ENCODE measurements at regions not wholly inside any gene's neighbourhood (a gene's known extent, or its start where the extent isn't known, plus 50 kb on each side); places are given as distances from the start of the nearest gene placed in this dataset.

DNA sequence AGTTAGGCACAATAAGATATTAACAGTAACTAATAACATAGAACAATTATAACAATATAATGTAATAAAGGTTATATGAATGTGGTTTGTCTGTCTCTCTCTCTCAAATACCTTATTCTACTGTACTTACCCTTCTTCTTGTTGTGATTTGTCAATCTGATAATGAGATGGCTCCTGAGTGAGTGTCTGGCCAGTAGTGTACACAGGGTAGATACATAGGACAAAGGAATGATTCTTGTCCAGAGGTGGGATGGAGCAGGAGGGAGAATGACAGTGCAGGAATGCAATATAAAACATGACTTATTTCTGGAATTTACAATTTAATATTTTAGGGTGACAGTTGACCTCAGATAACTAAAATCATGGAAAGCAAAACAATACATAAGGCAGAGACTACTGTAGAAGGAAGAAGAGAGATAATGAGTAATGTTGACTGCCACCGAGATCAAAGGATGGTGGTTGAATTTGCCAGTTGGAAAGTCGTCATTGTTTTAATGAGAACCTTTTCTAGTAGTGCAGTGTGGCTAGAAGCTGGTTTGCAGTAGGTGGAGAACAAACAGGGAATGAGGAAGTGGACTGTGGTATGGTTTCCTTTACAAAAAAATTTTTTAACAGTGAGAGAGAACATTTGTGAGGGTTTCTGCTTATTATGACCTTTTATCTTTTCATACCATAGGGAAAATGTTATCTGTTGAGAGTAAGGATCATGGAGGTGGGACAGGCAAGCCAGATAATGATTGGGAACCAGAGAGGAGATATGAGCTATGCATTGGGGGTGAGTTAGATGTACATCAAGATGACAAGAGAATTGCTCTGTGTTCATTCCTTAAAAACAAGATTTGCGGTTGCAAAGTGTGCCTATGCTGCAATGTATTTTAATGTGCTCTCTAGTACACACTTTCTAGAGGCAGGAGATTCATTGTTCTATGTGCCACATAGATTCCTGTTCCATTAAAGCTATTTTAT is 458.3 kb downstream of the BTG1 start:
- peak; percentile 91 for ATAC-seq (replicated peaks)
- Mint-ChIP-seq H3K9me3 (no peaks in the 10 kb centered on the region), H3K27me3 (peaks cover 0 to 5% of the 10 kb centered on the region in 2 donors), H3K4me3 (no peak overlapping the region), H3K4me1 (ENCODE audit: low read depth in 2 of 2) (peaks cover 6 to 8% of the 10 kb centered on the region in 2 donors), H3K27ac (no peak overlapping the region), H3K36me3 (ENCODE audit: insufficient read depth) (no peaks in the 10 kb centered on the region)
- DNase-seq = peak in 1 of 3 experiments; percentile 7

DNA sequence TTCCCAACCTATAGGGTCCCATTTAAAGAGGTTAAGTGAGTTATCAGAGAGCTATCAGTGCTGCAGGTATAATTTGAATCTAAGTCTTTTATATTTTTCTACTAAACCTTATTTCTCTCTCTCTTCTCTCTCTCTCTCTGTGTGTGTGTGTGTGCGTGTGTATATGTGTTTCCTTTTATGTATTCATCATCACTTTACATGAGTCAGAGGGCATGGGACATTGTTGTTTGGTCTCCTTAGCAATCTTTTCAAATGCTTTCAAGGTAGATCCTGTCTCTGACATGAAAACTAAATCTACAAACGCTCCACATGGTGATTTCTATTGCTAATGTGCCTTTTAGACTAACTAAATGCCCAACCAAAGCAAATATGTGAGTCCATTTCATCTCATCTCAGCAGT is 459.7 kb downstream of the BTG1 start:
- peaks cover 6 to 8% of the 10 kb centered on the region in 2 donors for H3K4me1 Mint-ChIP-seq (ENCODE audit: low read depth in 2 of 2)
- no peak overlapping the region for H3K27ac Mint-ChIP-seq
- DNase-seq (no peak), ATAC-seq (replicated peaks) (peak; percentile 34)
- H3K36me3 Mint-ChIP-seq (ENCODE audit: insufficient read depth) = no peaks in the 10 kb centered on the region
- H3K4me3 Mint-ChIP-seq = no peak overlapping the region
- peaks cover 0 to 5% of the 10 kb centered on the region in 2 donors for H3K27me3 Mint-ChIP-seq
- H3K9me3 Mint-ChIP-seq = no peaks in the 10 kb centered on the region

GRCh38 chr12:91681751-91682150 is 463.9 kb downstream of the BTG1 start:
- DNase-seq = no peak
- Mint-ChIP-seq H3K4me3 (no peak overlapping the region), H3K4me1 (ENCODE audit: low read depth in 2 of 2) (no peaks in the 10 kb centered on the region), H3K27me3 (peaks cover 0 to 5% of the 10 kb centered on the region in 2 donors), H3K36me3 (ENCODE audit: insufficient read depth) (no peaks in the 10 kb centered on the region), H3K9me3 (no peaks in the 10 kb centered on the region), H3K27ac (no peak overlapping the region)
- ATAC-seq (replicated peaks) = no peak

DNA sequence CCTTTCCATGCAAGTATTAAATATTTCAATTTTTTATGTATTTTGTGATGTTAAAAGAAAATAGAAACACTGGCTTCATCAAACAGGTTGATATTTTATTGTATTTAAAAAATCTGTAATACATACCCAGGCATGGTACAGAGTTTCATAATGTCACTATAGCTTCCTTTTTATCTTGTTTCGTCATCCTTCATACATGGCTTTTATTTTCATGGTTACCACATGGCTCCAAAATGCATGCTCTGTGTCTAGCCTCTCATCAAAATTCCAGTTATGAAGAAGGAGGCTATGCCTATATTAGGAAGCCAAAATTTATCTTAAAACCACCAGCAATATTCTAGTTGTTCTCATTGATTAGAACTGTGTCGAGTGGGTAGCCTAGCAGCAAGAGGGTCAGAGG is 464.8 kb downstream of the BTG1 start:
- Mint-ChIP-seq H3K9me3 (no peaks in the 10 kb centered on the region), H3K27me3 (peaks cover 0 to 5% of the 10 kb centered on the region in 2 donors), H3K4me3 (no peak overlapping the region), H3K27ac (no peak overlapping the region), H3K36me3 (ENCODE audit: insufficient read depth) (no peaks in the 10 kb centered on the region), H3K4me1 (ENCODE audit: low read depth in 2 of 2) (no peaks in the 10 kb centered on the region)
- ATAC-seq (replicated peaks) = no peak
- no peak for DNase-seq

GRCh38 chr12:91677556-91677955 is 468.1 kb downstream of the BTG1 start:
- Mint-ChIP-seq H3K27me3 (no peaks in the 10 kb centered on the region), H3K9me3 (no peaks in the 10 kb centered on the region), H3K36me3 (ENCODE audit: insufficient read depth) (no peaks in the 10 kb centered on the region), H3K4me3 (no peak overlapping the region), H3K27ac (no peak overlapping the region), H3K4me1 (ENCODE audit: low read depth in 2 of 2) (no peaks in the 10 kb centered on the region)
- ATAC-seq (replicated peaks) = no peak
- no peak for DNase-seq

DNA sequence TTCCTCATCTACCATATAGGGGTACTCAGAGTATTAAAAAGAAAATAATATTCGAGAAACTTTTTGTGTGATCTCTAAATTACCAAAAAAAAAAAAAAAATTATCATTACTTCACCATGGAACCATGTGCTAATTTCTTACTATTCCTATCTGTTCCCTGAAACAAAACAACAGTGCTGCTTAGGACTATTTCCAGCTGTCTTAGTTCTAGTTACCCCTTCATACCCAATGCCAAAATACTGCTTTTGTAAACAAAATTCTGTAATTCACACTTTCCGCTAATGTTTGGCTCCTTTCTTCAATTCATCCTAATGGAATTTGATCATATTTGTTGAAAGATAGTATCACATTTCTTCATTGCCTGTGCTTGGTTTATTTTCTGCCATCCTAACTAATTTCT is 470.2 kb downstream of the BTG1 start:
- ATAC-seq (replicated peaks) (no peak), DNase-seq (no peak)
- no peak overlapping the region for H3K4me3 Mint-ChIP-seq
- H3K4me1 Mint-ChIP-seq (ENCODE audit: low read depth in 2 of 2) = no peaks in the 10 kb centered on the region
- H3K9me3 Mint-ChIP-seq = no peaks in the 10 kb centered on the region
- H3K36me3 Mint-ChIP-seq (ENCODE audit: insufficient read depth) = no peaks in the 10 kb centered on the region
- H3K27ac Mint-ChIP-seq = no peak overlapping the region
- H3K27me3 Mint-ChIP-seq = no peaks in the 10 kb centered on the region

DNA sequence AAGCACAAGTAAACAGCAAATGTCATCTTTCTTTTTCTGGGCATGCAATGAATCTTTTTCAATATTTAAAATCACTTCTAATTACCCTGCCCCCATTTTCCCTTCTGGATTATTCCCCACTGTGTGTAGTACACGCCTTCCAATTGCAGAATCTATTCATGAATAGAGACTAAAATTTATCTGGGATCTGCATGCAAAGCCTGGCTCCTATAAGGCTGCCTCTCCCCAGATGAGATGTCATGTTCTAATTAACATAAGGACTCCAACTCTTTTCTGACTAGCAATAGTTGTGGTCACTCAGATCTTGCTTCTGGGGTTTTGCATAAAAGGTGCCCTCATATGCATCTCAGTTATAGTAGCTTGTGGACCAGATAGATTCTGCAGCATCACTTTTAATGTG is 473.5 kb downstream of the BTG1 start:
- H3K27ac Mint-ChIP-seq = no peak overlapping the region
- no peak for ATAC-seq (replicated peaks)

DNA sequence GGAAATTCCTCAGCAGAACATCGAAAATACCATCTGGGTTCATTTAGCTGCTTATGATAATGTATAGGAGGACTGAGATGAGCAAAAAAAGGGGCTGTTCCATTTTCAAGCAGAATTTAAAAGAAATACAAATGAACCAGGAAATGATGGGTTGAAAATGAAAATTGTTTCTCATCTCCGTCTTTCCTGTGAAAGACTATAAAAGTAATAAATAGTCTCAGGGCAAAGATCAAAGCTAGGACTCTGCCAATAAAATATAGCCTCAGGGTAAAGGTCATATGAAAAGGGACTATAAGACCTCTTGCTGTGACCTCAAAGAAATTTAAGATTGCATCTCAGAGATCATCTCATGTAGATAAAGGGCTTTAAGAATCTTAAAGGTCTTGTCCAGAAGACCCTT is 478.0 kb downstream of the BTG1 start:
- ATAC-seq (replicated peaks) (no peak), DNase-seq (no peak)
- H3K27me3 Mint-ChIP-seq = no peaks in the 10 kb centered on the region
- peak overlapping the region in 1 of 2 donors; percentile 3 for H3K27ac Mint-ChIP-seq
- H3K4me1 Mint-ChIP-seq (ENCODE audit: low read depth in 2 of 2) = peaks cover 0 to 3% of the 10 kb centered on the region in 2 donors
- no peaks in the 10 kb centered on the region for H3K36me3 Mint-ChIP-seq (ENCODE audit: insufficient read depth)
- no peak overlapping the region for H3K4me3 Mint-ChIP-seq
- H3K9me3 Mint-ChIP-seq = no peaks in the 10 kb centered on the region

More for the DNA sequence above, 473.5 kb downstream of the BTG1 start:
- no peaks in the 10 kb centered on the region for H3K27me3 Mint-ChIP-seq
- no peak for DNase-seq
- H3K36me3 Mint-ChIP-seq (ENCODE audit: insufficient read depth) = no peaks in the 10 kb centered on the region
- peaks cover 0 to 3% of the 10 kb centered on the region in 2 donors for H3K4me1 Mint-ChIP-seq (ENCODE audit: low read depth in 2 of 2)
- H3K4me3 Mint-ChIP-seq = no peak overlapping the region
- H3K9me3 Mint-ChIP-seq = no peaks in the 10 kb centered on the region

DNA sequence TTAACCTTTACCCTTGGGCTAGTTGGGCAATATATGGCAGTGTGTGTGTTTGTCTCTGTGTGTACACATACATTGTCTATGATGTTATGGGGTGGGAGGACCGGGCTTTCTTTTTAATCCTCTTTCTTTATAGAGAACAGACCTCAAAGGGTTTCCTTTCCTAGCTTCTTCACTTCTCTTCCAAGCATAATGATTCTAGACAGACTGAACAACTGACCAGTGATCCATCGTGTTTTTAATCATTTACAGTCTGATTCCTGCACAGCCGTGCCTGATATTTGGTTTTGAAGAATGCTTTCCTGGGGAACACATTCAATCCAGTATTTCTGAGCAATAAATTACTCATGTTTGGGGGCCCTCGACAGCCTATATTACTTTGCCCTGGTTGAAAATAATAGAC is 481.1 kb upstream of the DCN start:
- Mint-ChIP-seq H3K27me3 (no peaks in the 10 kb centered on the region), H3K9me3 (no peaks in the 10 kb centered on the region), H3K4me3 (no peak overlapping the region), H3K36me3 (ENCODE audit: insufficient read depth) (no peaks in the 10 kb centered on the region), H3K27ac (no peak overlapping the region), H3K4me1 (ENCODE audit: low read depth in 2 of 2) (peaks cover 0 to 3% of the 10 kb centered on the region in 2 donors)
- DNase-seq (no peak), ATAC-seq (replicated peaks) (no peak)

DNA sequence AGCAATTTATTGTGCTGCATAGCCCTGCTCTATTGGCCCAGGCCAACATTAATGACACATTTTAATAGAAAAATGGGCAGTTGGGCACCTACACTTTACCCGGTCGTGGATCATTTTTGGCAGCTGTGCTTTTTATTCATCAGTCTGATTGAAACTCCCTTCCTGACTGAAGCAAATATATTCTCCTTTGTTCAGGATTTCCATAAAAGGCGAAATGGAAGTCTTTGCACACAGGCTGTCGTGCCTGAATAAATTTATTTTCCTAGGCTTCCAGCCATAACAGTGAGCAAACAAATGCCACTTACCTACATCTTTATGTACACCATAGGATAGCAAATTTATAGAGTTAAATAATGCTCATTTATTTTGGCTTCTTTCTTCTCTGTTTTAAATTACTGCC is 480.7 kb upstream of the DCN start:
- ATAC-seq (replicated peaks) (no peak), DNase-seq (no peak)
- no peaks in the 10 kb centered on the region for H3K27me3 Mint-ChIP-seq
- H3K9me3 Mint-ChIP-seq = no peaks in the 10 kb centered on the region
- H3K27ac Mint-ChIP-seq = no peak overlapping the region
- H3K4me3 Mint-ChIP-seq = no peak overlapping the region
- peaks cover 0 to 3% of the 10 kb centered on the region in 2 donors for H3K4me1 Mint-ChIP-seq (ENCODE audit: low read depth in 2 of 2)
- H3K36me3 Mint-ChIP-seq (ENCODE audit: insufficient read depth) = no peaks in the 10 kb centered on the region

DNA sequence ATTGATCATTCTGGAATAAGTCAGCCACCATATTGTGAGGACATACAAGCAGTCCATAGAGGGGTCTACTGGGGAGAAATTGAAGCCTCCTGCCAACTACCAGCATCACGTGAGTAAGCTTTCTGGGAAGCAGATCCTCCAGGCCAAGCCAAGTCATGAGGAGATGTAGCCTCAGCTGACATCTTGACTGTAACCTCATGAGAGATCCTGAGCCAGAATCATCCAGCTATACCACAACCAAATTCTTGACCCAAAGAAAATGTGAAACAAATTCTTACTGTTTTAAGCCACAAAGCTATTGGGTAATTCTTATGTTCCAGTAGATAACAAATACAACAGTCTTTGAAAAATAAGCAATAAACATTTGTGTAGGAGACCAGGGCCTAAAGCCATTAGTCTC is 479.4 kb upstream of the DCN start:
- no peak overlapping the region for H3K4me3 Mint-ChIP-seq
- H3K27me3 Mint-ChIP-seq = no peaks in the 10 kb centered on the region
- H3K27ac Mint-ChIP-seq = no peak overlapping the region
- H3K9me3 Mint-ChIP-seq = no peaks in the 10 kb centered on the region
- no peaks in the 10 kb centered on the region for H3K36me3 Mint-ChIP-seq (ENCODE audit: insufficient read depth)
- peaks cover 0 to 7% of the 10 kb centered on the region in 2 donors for H3K4me1 Mint-ChIP-seq (ENCODE audit: low read depth in 2 of 2)
- no peak for DNase-seq
- no peak for ATAC-seq (replicated peaks)

GRCh38 chr12:91657032-91657431 is 474.4 kb upstream of the DCN start:
- Mint-ChIP-seq H3K4me1 (ENCODE audit: low read depth in 2 of 2) (peaks cover 0 to 7% of the 10 kb centered on the region in 2 donors), H3K9me3 (no peaks in the 10 kb centered on the region), H3K27me3 (no peaks in the 10 kb centered on the region), H3K27ac (no peak overlapping the region), H3K4me3 (no peak overlapping the region), H3K36me3 (ENCODE audit: insufficient read depth) (no peaks in the 10 kb centered on the region)
- DNase-seq = no peak
- ATAC-seq (replicated peaks) = no peak

DNA sequence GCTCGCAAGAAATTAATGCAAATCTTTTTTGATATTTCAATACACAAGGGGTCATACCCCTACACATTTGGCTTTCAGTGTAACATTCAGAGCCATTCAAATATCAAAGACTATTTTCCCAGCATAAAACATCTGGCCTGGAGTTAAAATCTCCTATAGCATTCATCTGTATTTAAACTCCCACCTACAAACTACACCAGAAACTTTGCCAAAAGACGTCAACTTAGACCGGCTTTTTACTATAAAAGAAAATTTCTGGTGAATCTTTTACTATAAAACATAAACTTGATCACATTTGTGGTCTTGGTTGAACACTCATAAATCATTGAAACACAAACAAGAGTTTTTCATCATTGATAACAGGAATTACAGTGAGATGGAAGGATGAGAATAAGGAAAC is 473.3 kb upstream of the DCN start:
- Mint-ChIP-seq H3K4me1 (ENCODE audit: low read depth in 2 of 2) (peaks cover 0 to 7% of the 10 kb centered on the region in 2 donors), H3K9me3 (no peaks in the 10 kb centered on the region)

GRCh38 chr12:91654087-91654486 is 471.5 kb upstream of the DCN start:
- DNase-seq = no peak
- Mint-ChIP-seq H3K9me3 (no peaks in the 10 kb centered on the region), H3K27me3 (no peaks in the 10 kb centered on the region), H3K27ac (no peak overlapping the region), H3K4me1 (ENCODE audit: low read depth in 2 of 2) (peaks cover 0 to 7% of the 10 kb centered on the region in 2 donors), H3K36me3 (ENCODE audit: insufficient read depth) (no peaks in the 10 kb centered on the region), H3K4me3 (no peak overlapping the region)
- no peak for ATAC-seq (replicated peaks)

More for the DNA sequence above, 473.3 kb upstream of the DCN start:
- ATAC-seq (replicated peaks) (no peak), DNase-seq (no peak)
- Mint-ChIP-seq H3K4me3 (no peak overlapping the region), H3K27me3 (no peaks in the 10 kb centered on the region), H3K36me3 (ENCODE audit: insufficient read depth) (no peaks in the 10 kb centered on the region), H3K27ac (no peak overlapping the region)
